NCI-H774 (cell line): ENCODE measurements at regions not wholly inside any gene's neighbourhood (a gene's known extent, or its start where the extent isn't known, plus 50 kb on each side); places are given as distances from the start of the nearest gene placed in this dataset.

Experiments used
- DNase-seq: peaks from one replicate; lab custom pipeline; 2025; lab: John Stamatoyannopoulos, UW

DNA sequence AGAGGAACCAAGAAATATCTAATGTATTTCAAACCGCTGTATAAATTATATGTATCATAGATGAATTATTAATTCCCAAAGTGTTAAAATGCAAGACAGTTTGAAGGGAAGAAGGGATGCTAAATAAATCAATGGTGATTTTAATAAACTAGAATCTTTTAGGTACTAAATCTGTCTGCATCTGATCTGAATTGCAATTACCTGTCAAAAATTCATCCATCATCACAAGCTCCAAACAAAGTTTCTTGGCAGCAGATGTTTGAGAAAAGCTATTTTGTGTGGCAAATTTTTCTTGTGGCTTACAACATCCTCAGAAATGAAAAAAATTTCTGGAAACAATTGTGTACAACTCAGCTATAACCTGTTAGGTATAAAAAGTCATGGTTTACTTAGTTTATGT, 816.0 kb upstream of the NDST4 start:
- DNase-seq, result no peak

DNA sequence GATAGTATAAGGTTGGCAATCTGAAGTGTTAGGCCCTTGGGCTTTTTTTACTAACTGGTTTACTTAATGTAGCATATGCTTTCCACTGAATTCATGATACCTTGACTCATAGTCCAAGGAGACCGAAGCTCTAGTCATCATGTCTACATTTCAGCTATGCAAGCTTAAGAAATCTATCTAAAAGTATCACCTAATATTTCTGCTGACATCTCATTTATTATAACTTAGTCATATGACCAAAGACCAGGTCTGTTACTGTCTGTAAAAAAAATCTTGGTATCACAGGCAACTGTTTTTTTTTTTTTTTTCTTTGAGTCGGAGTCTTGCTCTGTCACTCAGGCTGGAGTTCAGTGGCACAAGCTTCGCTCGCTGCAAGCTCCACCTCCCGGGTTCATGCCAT, 814.0 kb upstream of the NDST4 start:
- no peak for DNase-seq

DNA sequence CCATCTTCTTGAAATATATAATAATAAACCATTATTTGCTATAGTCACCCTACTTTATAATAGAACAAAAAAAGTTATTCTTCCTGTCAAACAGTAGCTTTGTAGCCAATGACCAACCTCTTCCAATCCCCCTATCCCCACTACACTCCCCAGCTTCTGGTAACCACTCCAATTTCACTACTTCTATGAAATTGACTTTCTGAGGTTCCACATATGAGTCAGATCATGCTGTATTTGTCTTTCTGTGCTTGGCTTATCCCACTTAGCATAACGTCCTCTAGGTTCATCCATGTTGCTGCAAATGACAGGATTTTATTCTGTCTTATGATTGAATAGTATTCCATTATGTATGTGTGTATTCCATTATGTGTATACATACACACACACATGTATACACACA, 809.7 kb upstream of the NDST4 start:
- DNase-seq, result no peak

DNA sequence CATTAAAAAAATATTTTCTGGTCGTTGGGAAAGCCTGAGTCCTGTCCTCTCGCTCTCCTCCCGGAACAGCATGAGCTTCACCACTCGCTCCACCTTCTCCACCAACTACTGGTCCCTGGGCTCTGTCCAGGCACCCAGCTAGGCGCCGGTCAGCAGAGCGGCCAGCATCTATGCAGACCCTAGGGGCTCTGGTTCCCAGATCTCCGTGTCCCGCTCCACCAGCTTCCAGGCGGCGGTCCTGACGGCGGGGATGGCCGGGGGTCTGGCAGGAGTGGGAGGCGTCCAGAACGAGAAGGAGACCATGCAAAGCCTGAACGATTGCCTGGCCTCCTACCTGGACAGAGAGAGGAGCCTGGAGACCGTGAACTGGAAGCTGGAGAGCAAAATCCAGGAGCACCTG, 807.2 kb upstream of the NDST4 start:
- DNase-seq, result no peak

DNA sequence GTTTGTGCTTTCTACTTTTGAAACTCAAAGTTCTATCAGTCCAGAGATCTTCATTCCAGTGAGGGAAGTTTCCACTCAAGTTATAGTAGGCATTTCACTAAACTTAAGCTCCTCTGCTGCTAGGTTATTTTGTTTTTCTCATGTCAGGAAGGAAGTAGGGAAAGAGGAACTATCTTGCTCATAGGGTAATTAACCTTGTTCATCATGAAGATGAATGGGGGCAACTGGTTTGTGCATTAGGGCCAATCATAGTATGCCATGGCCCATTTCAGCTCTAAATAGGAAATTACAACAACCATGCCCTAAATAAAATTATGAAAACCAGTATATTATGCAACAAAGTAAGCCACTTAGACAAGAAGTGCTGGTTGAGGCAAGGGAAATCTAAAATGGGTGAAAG, 804.7 kb upstream of the NDST4 start:
- DNase-seq, result no peak

DNA sequence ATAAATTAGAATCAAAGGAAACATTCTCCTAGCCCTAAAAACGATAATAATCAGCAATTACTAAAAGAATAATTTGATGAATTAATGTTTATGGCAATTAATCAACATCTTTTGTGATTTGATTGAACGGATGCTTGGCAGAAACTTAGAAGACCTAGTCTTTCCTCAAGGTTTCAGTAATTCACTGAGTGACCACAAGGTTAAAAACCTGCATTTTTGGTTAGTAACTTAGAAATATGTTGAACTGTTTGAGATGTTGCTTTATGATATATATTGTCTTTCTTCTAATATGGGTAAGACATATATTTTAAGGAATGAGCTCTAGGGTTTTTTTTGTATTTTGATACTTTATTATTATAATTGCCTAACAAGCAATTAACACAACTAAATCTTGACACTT, 793.0 kb upstream of the NDST4 start:
- no peak for DNase-seq

DNA sequence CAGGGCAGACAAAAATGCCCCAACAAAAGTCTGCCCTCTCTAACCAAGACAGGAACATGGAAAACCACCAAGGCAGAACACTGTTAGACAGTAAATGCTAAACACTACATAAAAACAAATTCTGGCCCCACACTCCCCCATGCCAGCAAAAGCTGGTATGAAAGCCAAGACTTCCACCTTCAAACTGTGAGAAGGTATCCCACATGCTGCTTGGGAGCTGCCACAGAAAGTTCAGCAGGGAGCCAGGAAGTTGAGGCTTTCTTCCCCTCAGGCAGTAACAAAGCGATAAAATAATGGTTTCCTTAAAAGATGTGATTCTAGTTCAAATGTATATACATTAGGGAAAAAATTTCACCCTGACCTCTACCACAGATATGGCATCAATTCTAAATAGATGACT, 770.4 kb upstream of the NDST4 start:
- no peak for DNase-seq

DNA sequence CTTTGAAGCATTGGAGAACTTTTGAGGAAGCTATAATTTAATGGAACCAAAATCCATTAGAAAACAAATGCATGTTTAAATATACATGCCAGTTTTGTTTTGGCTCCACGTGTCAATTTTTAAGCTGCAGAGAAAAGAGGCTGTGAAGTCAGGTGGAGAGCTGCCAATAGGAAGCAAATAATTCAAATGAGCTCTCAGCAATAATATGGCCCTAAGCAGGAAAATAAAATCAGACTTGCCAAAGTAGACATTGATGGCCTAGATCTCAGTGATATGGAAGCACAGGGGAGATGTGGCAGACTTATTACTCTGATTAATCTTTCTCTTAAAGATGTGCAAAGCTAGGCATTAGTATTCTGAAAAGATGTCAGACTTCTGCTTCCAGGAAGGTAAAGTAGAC, 769.8 kb upstream of the NDST4 start:
- DNase-seq, result no peak

DNA sequence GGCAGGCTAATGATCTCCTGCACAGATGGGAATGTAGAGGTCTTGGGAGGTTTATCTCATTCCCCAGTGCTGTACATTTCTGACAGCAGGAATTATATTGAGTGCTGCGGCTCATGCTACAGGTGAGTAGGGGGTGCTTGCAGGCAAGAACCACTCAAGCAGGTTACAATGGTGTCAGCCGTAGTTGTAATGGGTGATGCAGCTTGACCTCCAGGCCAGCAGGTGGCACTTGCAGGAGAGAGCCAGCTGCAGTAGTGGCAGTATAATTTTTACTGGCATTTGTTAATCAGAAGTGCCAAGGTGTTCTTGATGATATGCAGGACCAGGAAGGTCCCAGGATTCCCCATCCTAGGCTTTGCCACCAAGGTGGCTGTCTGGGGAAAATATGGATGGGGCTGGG, 759.6 kb upstream of the NDST4 start:
- DNase-seq, result no peak

DNA sequence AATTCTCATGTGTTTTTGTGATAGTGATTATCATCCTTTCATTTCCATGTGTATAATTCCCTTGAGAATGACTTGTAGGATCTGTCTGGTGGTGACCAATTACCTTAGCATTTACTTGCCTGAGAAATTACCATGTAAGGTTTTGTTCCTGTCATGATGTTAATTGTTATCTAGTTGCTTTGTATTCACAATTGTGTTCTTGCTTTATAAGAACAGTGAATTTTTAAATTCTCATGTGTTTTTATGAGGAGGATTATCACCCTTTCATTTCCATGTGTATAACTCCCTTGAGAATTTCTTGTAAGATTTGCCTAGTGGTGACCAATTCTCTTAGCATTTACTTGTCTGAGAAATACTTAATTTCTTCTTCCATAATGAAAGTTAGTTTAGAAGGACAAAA, 758.2 kb upstream of the NDST4 start:
- no peak for DNase-seq

DNA sequence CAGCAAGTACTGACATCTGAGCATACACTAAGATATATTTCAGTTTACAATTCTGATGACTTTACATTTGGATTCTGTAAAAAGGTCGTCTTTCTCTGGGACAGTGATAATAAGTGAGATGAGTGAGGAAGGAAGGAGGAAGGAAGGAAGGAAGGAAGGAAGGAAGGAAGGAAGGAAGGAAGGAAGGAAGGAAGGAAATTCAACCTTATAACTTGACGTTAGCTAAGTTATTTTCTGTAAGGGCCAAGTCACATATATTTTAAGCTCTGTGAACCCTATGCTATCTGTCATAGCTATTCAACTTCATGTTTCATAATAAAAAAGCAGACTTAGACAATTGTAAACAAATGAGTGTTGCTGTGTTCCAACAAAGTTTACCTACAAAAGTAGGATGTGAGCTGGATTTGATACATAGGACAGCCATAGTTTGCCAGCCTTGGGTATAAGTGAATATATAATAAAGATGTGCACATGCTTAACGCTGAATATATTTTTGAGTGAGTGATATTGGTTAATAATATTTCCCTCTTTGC, 753.0 kb upstream of the NDST4 start:
- no peak for DNase-seq

DNA sequence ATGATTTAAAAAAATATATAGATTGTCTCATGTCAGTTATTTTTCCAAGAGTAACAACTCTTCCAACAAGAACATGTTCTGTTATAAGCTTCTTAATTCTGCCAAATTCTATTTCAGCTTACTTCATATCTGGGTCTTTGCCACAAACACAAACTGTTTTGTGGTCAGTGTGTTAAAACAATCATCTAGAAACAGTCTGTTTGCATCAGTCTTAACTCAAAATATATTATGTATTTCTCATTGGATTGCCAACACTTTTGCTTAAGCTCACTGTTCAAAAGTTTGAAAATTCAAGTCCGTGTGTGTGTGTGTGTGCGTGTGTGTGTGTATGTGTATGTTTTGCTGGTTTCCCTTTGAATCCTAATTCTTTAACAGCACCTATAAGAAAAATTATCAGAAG, 752.3 kb upstream of the NDST4 start:
- no peak for DNase-seq

DNA sequence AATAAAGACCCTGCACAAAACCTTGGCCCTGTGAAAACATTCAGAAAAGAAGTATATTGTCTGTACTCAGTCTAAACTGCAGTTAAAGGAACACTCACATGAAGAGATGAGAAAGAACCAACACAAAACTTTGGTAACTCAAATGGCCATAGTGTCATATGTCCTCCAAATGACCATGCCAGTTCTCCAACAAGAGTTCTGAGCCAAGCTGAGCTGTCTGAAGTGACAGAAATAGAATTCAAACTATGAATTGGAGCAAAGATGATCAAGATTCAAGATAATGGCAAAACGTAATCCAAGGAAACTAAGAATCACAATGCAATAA, 739.3 kb upstream of the NDST4 start:
- no peak for DNase-seq

DNA sequence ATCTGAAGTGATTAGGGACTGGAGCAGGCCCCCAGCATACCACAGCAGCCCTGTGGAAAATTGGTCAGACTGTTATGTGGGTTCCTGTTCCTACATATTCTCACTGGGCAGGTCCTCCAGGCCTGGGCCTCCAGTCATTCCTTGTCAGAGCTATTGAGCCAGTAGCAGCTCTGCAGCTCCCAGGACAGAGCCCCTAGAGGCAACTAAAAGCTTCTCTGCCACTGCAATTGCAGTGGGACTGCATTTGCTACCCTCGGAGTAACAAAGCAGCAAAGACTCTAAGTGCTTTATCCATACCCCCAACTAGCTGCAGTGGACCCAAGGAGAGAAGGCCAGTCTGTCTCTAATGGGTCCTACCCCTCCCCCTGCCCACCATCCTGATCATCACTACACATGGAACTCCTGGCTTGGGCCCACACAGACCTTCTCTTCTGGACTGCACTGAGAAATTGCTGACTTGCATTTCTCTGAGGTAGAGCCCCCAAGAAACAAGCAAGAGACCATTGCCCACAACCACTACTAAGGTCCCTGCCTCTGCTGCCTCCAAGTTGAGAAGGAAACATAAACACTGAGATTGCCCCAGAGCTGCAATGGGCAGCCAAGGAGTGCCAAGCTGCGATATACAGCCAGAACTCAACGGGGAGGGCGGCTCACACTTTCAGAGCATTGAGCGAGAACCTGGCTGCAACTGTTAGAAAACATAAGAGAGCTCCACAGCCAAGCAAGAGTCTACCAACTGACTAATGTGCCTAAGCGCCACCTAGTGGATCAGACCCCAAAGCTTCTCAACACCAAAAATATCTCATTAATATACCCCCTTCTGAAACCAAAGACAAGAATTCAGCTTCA, 738.7 kb upstream of the NDST4 start:
- DNase-seq, result no peak

DNA sequence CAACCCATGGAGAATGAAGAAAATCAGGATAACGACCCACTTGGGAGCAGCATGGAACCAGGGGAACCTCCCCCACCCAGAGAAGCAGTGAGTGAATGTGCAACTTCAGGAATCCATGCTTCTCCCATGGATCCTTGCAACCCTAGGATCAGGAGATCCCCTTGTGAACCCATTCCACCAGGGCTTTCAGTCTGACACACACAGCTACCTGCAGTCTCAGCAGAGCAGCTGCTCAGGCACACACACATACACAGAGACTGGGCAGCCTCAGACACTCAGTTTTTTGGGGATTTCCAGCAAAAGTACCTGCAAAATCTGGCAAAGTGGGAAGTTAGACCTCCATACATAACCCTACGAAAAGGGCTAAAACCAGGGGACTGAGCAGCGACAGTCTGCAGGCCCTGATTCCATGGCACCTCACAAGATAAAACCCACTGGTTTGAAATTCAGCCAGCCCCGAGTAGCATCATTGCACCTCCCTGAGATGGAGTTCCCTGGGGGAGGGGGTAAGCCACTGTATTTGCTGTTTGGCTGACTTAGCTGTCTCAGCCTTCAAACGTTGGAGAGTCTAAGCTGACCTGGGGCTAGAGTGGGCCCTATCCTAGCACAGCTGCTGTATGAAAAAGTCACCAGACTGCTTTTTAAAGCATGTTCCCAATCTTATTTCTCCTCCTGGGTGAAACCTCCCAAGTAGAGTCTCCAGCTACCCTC, 737.5 kb upstream of the NDST4 start:
- DNase-seq, result no peak

DNA sequence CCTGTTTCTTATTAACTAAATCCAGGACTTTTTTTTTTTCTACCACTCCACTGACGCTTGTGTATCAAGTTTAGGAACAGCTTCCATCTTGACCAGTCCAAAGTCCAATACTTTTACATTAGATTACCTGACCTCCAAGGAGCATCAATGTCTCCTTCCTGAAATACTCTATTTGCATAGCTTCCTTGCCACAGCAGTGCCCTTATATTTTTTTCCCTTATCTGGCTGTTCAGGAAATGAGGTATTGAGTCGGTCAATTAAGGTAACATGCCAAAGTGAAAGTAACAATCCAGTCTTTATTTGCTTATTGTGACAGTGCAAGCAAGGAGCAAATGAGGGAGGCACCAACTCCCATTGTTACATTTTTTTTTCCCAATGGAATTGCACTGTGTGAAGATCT, 730.8 kb upstream of the NDST4 start:
- no peak for DNase-seq

DNA sequence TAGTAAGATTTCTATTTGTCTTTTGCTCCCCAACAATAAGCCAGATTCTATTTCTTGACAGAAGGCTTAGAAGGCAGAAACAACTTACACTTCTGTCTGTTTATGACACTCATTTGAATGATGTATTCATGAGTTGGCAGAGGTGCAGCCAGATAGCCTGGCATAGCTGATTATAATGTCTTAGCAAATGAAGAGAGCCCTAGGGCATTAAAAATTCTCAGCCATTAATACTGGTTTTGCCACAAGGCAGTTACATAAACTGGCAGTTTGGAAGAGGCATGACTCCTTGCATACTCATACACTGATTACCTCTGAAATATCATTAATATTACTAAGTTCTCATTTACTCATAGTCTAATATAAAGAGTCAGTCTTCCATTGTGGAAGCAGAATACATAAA, 728.5 kb upstream of the NDST4 start:
- no peak for DNase-seq

DNA sequence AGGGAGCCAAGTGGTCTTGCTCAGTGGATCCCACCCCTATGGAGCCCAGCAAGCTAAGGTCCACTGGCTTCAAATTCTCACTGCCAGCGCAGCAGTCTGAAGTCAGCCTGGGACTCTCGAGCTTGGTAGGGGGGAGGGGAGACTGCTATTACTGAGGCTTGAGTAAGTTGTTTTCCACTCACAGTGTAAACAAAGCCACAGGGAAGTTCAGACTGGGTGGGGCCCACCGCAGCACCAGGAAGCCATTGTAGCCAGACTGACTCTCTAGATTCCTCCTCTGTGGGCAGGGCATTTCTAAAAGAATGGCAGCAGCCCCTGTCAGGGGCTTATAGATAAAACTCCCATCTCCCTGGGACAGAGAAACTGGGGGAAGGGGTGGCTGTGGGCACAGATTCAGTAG, 721.0 kb upstream of the NDST4 start:
- no peak for DNase-seq

DNA sequence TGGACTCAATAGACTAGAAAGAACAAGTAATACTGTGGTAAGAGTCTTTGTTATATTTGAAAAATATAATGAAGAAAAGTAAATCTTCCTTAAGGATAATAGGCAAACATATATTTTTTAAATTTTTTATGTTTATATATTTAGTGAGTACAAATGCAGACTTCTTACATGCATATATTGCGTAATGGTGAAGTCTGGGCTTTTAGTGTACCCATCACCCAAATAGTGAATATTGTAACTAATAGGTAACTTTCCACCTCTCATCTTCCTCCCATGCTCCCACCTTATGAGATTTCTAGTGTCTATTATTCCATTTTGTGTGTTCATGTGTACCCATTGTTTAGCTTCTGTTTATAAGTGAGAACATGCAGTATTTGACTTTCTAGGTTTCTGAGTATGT, 711.2 kb upstream of the NDST4 start:
- DNase-seq, result no peak

DNA sequence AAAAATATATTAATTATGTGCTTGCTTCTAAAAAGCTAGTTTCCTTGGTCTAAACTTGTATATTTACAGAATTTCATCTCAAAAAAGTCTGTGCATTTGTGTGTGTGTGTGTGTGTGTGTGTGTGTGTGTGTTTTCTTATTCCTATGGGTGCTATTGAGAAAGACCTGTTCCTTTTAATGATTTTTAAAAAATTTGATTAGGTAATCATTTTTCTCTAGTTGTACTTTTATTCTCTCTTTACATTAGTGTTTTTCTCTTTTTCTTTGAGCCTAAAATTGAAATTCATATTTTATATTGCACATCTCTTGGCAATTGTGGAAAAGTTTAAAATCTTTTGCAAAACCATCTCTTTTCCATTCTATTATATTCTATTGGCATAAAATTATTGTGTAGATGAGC, 690.4 kb upstream of the NDST4 start:
- no peak for DNase-seq

DNA sequence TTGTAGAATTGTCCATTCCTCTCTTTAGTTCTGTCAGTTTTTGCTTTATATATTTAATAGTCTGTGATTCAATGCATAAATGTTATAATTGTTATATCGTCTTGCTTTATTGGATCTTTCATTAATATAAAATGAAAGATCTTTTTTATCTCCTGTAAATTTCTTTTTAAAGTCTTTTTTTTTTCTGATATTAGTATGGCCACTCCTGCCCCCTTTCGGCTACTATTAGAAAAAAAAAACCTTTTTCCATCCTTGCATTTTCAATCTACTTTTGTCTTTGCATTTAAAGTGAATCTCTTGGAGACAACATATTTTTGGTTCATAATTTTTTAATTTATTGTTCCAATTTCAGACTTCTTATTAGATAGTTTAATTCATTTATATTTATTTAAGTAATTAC, 677.4 kb upstream of the NDST4 start:
- no peak for DNase-seq

DNA sequence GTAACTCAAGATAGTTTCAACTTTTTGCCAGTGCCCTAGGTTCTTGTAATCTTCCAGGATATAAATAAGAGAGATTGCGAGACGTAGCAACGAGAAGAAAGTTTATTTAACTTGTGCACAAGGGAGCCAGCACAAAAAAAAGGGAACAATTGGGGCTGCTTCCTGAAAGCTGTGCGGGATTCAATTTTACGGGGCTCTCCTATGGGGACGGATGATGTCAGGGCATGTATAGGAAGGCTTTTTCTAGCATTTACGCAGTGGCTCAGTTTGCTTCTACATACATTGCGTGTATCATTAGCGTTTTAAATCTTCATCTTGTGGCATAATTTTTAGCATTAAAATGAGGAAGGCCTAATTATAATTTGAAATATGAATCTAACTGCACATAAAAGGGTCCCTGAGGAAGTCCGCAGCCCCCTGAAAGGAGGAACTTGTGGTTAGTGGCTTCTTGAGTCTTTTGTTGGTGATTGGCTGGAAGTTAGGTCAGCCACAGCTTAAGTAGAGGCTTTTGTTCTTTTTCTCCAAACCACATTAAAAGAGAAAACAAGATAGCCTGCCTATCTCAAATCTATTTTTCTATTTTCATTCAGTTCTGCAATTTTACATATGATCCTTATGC, 668.2 kb upstream of the NDST4 start:
- no peak for DNase-seq

DNA sequence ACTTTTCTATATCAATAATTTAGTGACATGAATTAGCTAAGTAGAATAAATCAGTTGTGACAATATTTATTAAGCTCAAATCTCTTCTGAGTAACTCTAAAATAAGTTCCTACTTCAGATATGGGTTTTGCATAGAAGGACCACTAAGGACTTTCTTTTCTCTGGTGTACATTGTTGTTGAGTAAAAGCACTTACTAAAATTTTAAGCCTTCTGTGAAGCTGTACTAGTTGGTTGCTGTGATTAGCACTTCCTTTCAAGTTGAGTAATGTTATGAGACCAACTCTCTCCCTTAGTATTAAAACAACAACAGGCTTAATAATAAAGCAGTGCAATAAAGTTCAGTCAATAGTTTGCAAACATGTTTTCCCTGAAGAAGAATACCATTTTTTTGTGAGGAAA, 667.4 kb upstream of the NDST4 start:
- no peak for DNase-seq
